ENCODE measurements at regions not wholly inside any gene's neighbourhood (a gene's known extent, or its start where the extent isn't known, plus 50 kb on each side); places are given as distances from the start of the nearest gene placed in this dataset.
"Not testable (repeated sequence)": the region's sequence is repeated elsewhere in the genome, so short reads cannot be mapped to it uniquely, and the experiment has no call there.

GRCh38 chr13:67474115-67474514, 244.0 kb upstream of the PCDH9 start:
- no peak overlapping the region for H3K27ac ChIP-seq
- no peaks in the 10 kb centered on the region for H3K27me3 ChIP-seq
- TF ChIP-seq EP300 (IDR thresholded peaks at IDR 0.05) = no peak
- TF ChIP-seq POLR2A (IDR thresholded peaks at IDR 0.05) = no peak
- no peak for TF ChIP-seq CTCF (IDR thresholded peaks at IDR 0.05)
- no peak for TF ChIP-seq POLR2AphosphoS5 (IDR thresholded peaks at IDR 0.05)
- no peak overlapping the region for H3K4me3 ChIP-seq
- no peak for DNase-seq
- peaks cover 0 to 6% (median 3%) of the 10 kb centered on the region in 4 donors for H3K9me3 ChIP-seq
- 90 to 91% methylated on average over 3 of the region's 3 CpGs for WGBS, 2 donors
- ATAC-seq (ENCODE audit: low FRiP score in 2 of 2) = no peak
- H3K4me1 ChIP-seq = no peaks in the 10 kb centered on the region
- no peaks in the 10 kb centered on the region for H3K36me3 ChIP-seq

DNA sequence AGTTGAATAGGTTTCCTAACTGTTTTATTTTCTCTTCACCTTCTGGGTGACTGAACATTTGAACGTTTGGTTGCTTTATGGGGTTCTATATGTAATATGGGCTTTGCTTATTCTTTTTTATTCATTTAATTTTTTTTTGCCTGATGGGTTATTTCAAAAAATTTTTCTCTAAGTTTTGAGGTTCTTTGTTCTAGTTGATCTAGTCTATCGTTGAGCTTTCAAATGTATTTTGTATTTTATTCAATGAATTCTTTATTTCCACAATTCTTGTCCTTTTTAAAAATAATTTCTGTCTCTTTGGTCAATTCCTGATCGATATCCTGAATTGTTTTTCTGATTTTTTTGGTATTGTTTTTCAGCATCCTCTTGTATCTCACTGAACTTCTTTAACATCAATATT, 239.5 kb upstream of the PCDH9 start:
- H3K9me3 ChIP-seq = peaks cover 0 to 6% (median 5%) of the 10 kb centered on the region in 4 donors
- TF ChIP-seq CTCF (IDR thresholded peaks at IDR 0.05) = no peak
- no peak for TF ChIP-seq EP300 (IDR thresholded peaks at IDR 0.05)
- TF ChIP-seq POLR2AphosphoS5 (IDR thresholded peaks at IDR 0.05) = no peak
- TF ChIP-seq POLR2A (IDR thresholded peaks at IDR 0.05) = no peak
- no peaks in the 10 kb centered on the region for H3K4me1 ChIP-seq
- no peak overlapping the region for H3K27ac ChIP-seq
- H3K36me3 ChIP-seq = no peaks in the 10 kb centered on the region
- no peaks in the 10 kb centered on the region for H3K27me3 ChIP-seq
- 82 to 84% methylated on average over 3 of the region's 3 CpGs for WGBS, 2 donors
- DNase-seq (no peak), ATAC-seq (ENCODE audit: low FRiP score in 2 of 2) (no peak)
- no peak overlapping the region for H3K4me3 ChIP-seq

GRCh38 chr13:67466569-67466968, 236.4 kb upstream of the PCDH9 start:
- Histone ChIP-seq H3K27ac (no peak overlapping the region), H3K27me3 (no peaks in the 10 kb centered on the region), H3K4me3 (no peak overlapping the region), H3K36me3 (no peaks in the 10 kb centered on the region), H3K9me3 (peaks cover 0 to 6% (median 5%) of the 10 kb centered on the region in 4 donors), H3K4me1 (no peaks in the 10 kb centered on the region)
- no peak for ATAC-seq (ENCODE audit: low FRiP score in 2 of 2)
- no peak for DNase-seq
- TF ChIP-seq CTCF (IDR thresholded peaks at IDR 0.05) = no peak
- no peak for TF ChIP-seq EP300 (IDR thresholded peaks at IDR 0.05)
- no peak for TF ChIP-seq POLR2AphosphoS5 (IDR thresholded peaks at IDR 0.05)
- no peak for TF ChIP-seq POLR2A (IDR thresholded peaks at IDR 0.05)
- WGBS, 2 donors = 79 to 81% methylated on average over 8 of the region's 8 CpGs

GRCh38 chr13:67464154-67464553, 234.0 kb upstream of the PCDH9 start:
- Histone ChIP-seq H3K27me3 (no peaks in the 10 kb centered on the region), H3K36me3 (no peaks in the 10 kb centered on the region), H3K4me3 (no peak overlapping the region), H3K4me1 (no peaks in the 10 kb centered on the region), H3K9me3 (peaks cover 0 to 3% (median 0%) of the 10 kb centered on the region in 4 donors), H3K27ac (no peak overlapping the region)
- no peak for ATAC-seq (ENCODE audit: low FRiP score in 2 of 2)
- 23 to 56% methylated on average over 4 of the region's 4 CpGs for WGBS, 2 donors
- TF ChIP-seq POLR2A (IDR thresholded peaks at IDR 0.05) (no peak), EP300 (IDR thresholded peaks at IDR 0.05) (no peak), CTCF (IDR thresholded peaks at IDR 0.05) (no peak), POLR2AphosphoS5 (IDR thresholded peaks at IDR 0.05) (no peak)
- DNase-seq = no peak

DNA sequence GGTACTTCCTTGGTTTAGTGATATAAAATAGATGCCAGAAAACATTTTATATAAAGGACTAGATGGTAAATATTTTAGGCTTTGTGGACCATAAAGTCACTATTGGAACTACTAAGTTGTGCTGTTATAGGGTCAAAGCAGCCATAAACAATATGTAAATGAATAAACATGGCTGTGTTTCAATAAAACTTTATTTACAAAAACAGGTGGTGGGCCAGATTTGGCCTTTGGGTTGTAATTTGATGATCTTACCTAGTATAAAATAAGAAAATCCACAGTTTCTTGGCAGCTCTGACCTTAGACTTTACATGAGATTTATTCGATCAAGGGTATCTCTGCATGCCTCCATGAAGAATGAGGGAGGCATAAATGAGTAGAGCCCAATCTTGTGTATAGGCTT, 232.0 kb upstream of the PCDH9 start:
- WGBS, 2 donors = 96 to 97% methylated on average over 1 of the region's 1 CpG
- H3K27ac ChIP-seq = no peak overlapping the region
- DNase-seq (no peak), ATAC-seq (ENCODE audit: low FRiP score in 2 of 2) (no peak)
- H3K36me3 ChIP-seq = no peaks in the 10 kb centered on the region
- no peaks in the 10 kb centered on the region for H3K4me1 ChIP-seq
- no peaks in the 10 kb centered on the region for H3K27me3 ChIP-seq
- TF ChIP-seq EP300 (IDR thresholded peaks at IDR 0.05) (no peak), POLR2A (IDR thresholded peaks at IDR 0.05) (no peak), POLR2AphosphoS5 (IDR thresholded peaks at IDR 0.05) (no peak), CTCF (IDR thresholded peaks at IDR 0.05) (no peak)
- no peaks in the 10 kb centered on the region for H3K9me3 ChIP-seq
- H3K4me3 ChIP-seq = no peak overlapping the region

DNA sequence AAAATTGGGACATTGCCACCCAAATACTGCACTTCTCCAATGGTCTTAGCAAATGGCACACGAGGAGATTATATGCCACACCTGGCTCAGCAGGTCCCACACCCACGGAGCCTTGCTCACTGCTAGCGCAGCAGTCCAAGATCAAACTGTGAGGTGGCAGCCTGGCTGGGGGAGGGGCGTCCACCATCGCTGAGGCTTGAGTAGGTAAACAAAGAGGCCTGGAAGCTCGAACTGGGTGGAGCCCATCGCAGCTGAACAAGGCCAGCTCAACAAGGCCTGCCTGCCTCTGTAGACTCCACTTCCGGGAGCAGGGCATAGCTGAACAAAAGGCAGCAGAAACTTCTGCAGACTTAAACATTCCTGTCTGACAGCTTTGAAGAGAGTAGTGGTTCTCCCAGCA, 222.4 kb upstream of the PCDH9 start:
- H3K9me3 ChIP-seq; H3K36me3 ChIP-seq; H3K4me1 ChIP-seq; H3K27me3 ChIP-seq; H3K4me3 ChIP-seq; H3K27ac ChIP-seq; ATAC-seq (ENCODE audit: low FRiP score in 2 of 2): not testable (repeated sequence)
- DNase-seq = peak in 1 of 2 donors; percentile 16
- WGBS, 2 donors = 81 to 86% methylated on average over 6 to 8 of the region's 8 CpGs

Measured in upper lobe of left lung (tissue), 6 donors.